ENCODE measurements at regions not wholly inside any gene's neighbourhood (a gene's known extent, or its start where the extent isn't known, plus 50 kb on each side); places are given as distances from the start of the nearest gene placed in this dataset.
A peak's percentile ranks its signal among the peaks of the same experiment; 100 is the strongest.

- H3K27me3 ChIP-seq (ENCODE audit: insufficient read depth in 3 of 3, low read length in 2 of 3): no peaks in the 10 kb centered on the region
- H3K36me3 ChIP-seq (ENCODE audit: insufficient read depth in 1 of 2, low read depth in 1 of 2): no peaks in the 10 kb centered on the region
- ATAC-seq (no peak), DNase-seq (no peak)
- no peak overlapping the region for H3K27ac ChIP-seq
- H3K9me3 ChIP-seq: no peaks in the 10 kb centered on the region
- intact Hi-C loops (cut with DNase I): no loop called here
- 64 to 87% (median 69%) methylated on average over 7 of the region's 7 CpGs for WGBS, 3 donors
- no peak overlapping the region for H3K4me3 ChIP-seq
- TF ChIP-seq CTCF (IDR thresholded peaks at IDR 0.05): no peak
- H3K4me1 ChIP-seq: no peaks in the 10 kb centered on the region
Observed at GRCh38 chr1:19014765-19015164, 58.3 kb upstream of the IFFO2 start.

GRCh38 chr1:19013826-19014548, 57.5 kb upstream of the IFFO2 start:
- H3K4me1 ChIP-seq: no peaks in the 10 kb centered on the region
- H3K27me3 ChIP-seq (ENCODE audit: insufficient read depth in 3 of 3, low read length in 2 of 3): no peaks in the 10 kb centered on the region
- no peak overlapping the region for H3K4me3 ChIP-seq
- no peak for TF ChIP-seq CTCF (IDR thresholded peaks at IDR 0.05)
- intact Hi-C loops (cut with DNase I): no loop called here
- H3K9me3 ChIP-seq: no peaks in the 10 kb centered on the region
- DNase-seq (no peak), ATAC-seq (no peak)
- 79 to 92% (median 85%) methylated on average over 16 of the region's 16 CpGs for WGBS, 3 donors
- H3K27ac ChIP-seq: no peak overlapping the region
- no peaks in the 10 kb centered on the region for H3K36me3 ChIP-seq (ENCODE audit: insufficient read depth in 1 of 2, low read depth in 1 of 2)

GRCh38 chr1:19011845-19012231, 55.4 kb upstream of the IFFO2 start:
- Histone ChIP-seq H3K4me3 (no peak overlapping the region), H3K27me3 (ENCODE audit: insufficient read depth in 3 of 3, low read length in 2 of 3) (no peaks in the 10 kb centered on the region), H3K36me3 (ENCODE audit: insufficient read depth in 1 of 2, low read depth in 1 of 2) (no peaks in the 10 kb centered on the region), H3K4me1 (no peaks in the 10 kb centered on the region), H3K27ac (no peak overlapping the region), H3K9me3 (no peaks in the 10 kb centered on the region)
- no peak for ATAC-seq
- no peak for DNase-seq
- WGBS, 3 donors: 62 to 67% (median 65%) methylated on average over 6 of the region's 6 CpGs
- intact Hi-C loops (cut with DNase I): no loop called here
- TF ChIP-seq CTCF (IDR thresholded peaks at IDR 0.05): no peak

- Histone ChIP-seq H3K27me3 (ENCODE audit: insufficient read depth in 3 of 3, low read length in 2 of 3) (no peaks in the 10 kb centered on the region), H3K4me3 (no peak overlapping the region), H3K4me1 (no peaks in the 10 kb centered on the region), H3K9me3 (no peaks in the 10 kb centered on the region), H3K36me3 (ENCODE audit: insufficient read depth in 1 of 2, low read depth in 1 of 2) (no peaks in the 10 kb centered on the region), H3K27ac (no peak overlapping the region)
- peak in 1 of 2 donors; percentile 74 for DNase-seq
- intact Hi-C loops (cut with DNase I): no loop called here
- ATAC-seq: peak; percentile 23 to 71 (median 50)
- no peak for TF ChIP-seq CTCF (IDR thresholded peaks at IDR 0.05)
- 55 to 66% (median 56%) methylated on average over 22 of the region's 22 CpGs for WGBS, 3 donors
Observed at GRCh38 chr1:19010995-19011844, 54.7 kb upstream of the IFFO2 start.
